GM08714 (cell line): ENCODE measurements at regions not wholly inside any gene's neighbourhood (a gene's known extent, or its start where the extent isn't known, plus 50 kb on each side); places are given as distances from the start of the nearest gene placed in this dataset.

Source experiments
- H3K4me3 ChIP-seq: fragments of 200-500 bp; sonication (Bioruptor generic); 2 replicates; pipeline ENCODE4 v1.5.1; 2014; ENCODE audit warnings: mild to moderate bottlenecking, low read length, inconsistent platforms
- ZNF274 ChIP-seq: IDR thresholded peaks from 2 replicates; pipeline ENCODE4 v1.6.1; 2012; ENCODE audit warnings: mild to moderate bottlenecking, low read depth, low read length

- no peak overlapping the region for H3K4me3 ChIP-seq
- TF ChIP-seq ZNF274 = no peak
Measured at GRCh38 chr20:48076247-48076646, 291.0 kb upstream of the SULF2 start.

GRCh38 chr20:48075591-48076174 lies 290.4 kb upstream of the SULF2 start:
- no peak for TF ChIP-seq ZNF274
- no peak overlapping the region for H3K4me3 ChIP-seq

GRCh38 chr20:48070991-48071652 lies 285.8 kb upstream of the SULF2 start:
- TF ChIP-seq ZNF274 = no peak
- H3K4me3 ChIP-seq = no peak overlapping the region

GRCh38 chr20:48069596-48069995 lies 284.3 kb upstream of the SULF2 start:
- TF ChIP-seq ZNF274 = no peak
- H3K4me3 ChIP-seq = no peak overlapping the region

- no peak overlapping the region for H3K4me3 ChIP-seq
- TF ChIP-seq ZNF274 = no peak
Measured at GRCh38 chr20:48066851-48067250, 281.6 kb upstream of the SULF2 start.

GRCh38 chr20:48066246-48066645 lies 281.0 kb upstream of the SULF2 start:
- TF ChIP-seq ZNF274 = no peak
- H3K4me3 ChIP-seq = no peak overlapping the region

- TF ChIP-seq ZNF274 = no peak
- no peak overlapping the region for H3K4me3 ChIP-seq
Measured at GRCh38 chr20:48065833-48066232, 280.6 kb upstream of the SULF2 start.

GRCh38 chr20:48064929-48065328 lies 279.6 kb upstream of the SULF2 start:
- H3K4me3 ChIP-seq = no peak overlapping the region
- no peak for TF ChIP-seq ZNF274

GRCh38 chr20:48060841-48061720 lies 275.8 kb upstream of the SULF2 start:
- TF ChIP-seq ZNF274 = no peak
- no peak overlapping the region for H3K4me3 ChIP-seq

GRCh38 chr20:48058611-48059559 lies 273.6 kb upstream of the SULF2 start:
- TF ChIP-seq ZNF274 = no peak
- no peak overlapping the region for H3K4me3 ChIP-seq

GRCh38 chr20:48057739-48058138 lies 272.5 kb upstream of the SULF2 start:
- no peak for TF ChIP-seq ZNF274
- no peak overlapping the region for H3K4me3 ChIP-seq

- no peak for TF ChIP-seq ZNF274
- H3K4me3 ChIP-seq = no peak overlapping the region
Measured at GRCh38 chr20:48057251-48057650, 272.0 kb upstream of the SULF2 start.

- TF ChIP-seq ZNF274 = no peak
- H3K4me3 ChIP-seq = no peak overlapping the region
Measured at GRCh38 chr20:48056218-48056617, 270.9 kb upstream of the SULF2 start.

GRCh38 chr20:48054051-48054450 lies 268.8 kb upstream of the SULF2 start:
- no peak for TF ChIP-seq ZNF274
- no peak overlapping the region for H3K4me3 ChIP-seq

- H3K4me3 ChIP-seq = no peak overlapping the region
- no peak for TF ChIP-seq ZNF274
Measured at GRCh38 chr20:48052475-48052835, 267.2 kb upstream of the SULF2 start.
